ENCODE measurements at regions not wholly inside any gene's neighbourhood (a gene's known extent, or its start where the extent isn't known, plus 50 kb on each side); places are given as distances from the start of the nearest gene placed in this dataset.

GRCh38 chr3:152094406-152094805, 174.3 kb upstream of the MBNL1 start:
- Histone ChIP-seq H3K27me3 (ENCODE audit: insufficient read depth) (no peaks in the 10 kb centered on the region), H3K4me2 (no peak overlapping the region), H3K4me3 (ENCODE audit: low read depth in 2 of 2, low read length in 1 of 2) (no peak overlapping the region), H3K27ac (ENCODE audit: low read depth in 2 of 2, low read length in 1 of 2) (no peak overlapping the region), H3K9ac (no peak overlapping the region), H3K36me3 (replicated peaks in 1 of 2; ENCODE audit: control insufficient read depth in 1 of 2, insufficient read depth in 2 of 2, low read length in 1 of 2) (peaks cover 0 to 5% of the 10 kb centered on the region in 2 experiments), H3K9me2 (no peaks in the 10 kb centered on the region), H2AFZ (ENCODE audit: low read depth) (no peak overlapping the region), H3F3A (replicated peaks; ENCODE audit: insufficient read depth) (no peaks in the 10 kb centered on the region), H4K20me1 (ENCODE audit: insufficient read depth) (no peaks in the 10 kb centered on the region), H3K9me3 (peaks cover 17% of the 10 kb centered on the region; the same call in 1 of the 2 replicates), H3K79me2 (ENCODE audit: insufficient read depth) (no peaks in the 10 kb centered on the region), H3K4me1 (ENCODE audit: control insufficient read depth in 1 of 2, insufficient read depth in 2 of 2, low read depth in 1 of 2, low read length in 1 of 2) (no peaks in the 10 kb centered on the region)
- TF ChIP-seq TCF12 (IDR thresholded peaks at IDR 0.05) (peak; percentile 32; the same call in 1 of the 2 replicates), USF1 (IDR thresholded peaks at IDR 0.05; ENCODE audit: borderline replicate concordance, low read depth) (no peak)
- POLR2A ChIA-PET, result no interaction called here
- DNase-seq, result no peak
- CTCF ChIA-PET, result no interaction called here

- Histone ChIP-seq H3K27me3 (ENCODE audit: insufficient read depth) (no peaks in the 10 kb centered on the region), H3K27ac (ENCODE audit: low read depth in 2 of 2, low read length in 1 of 2) (no peak overlapping the region), H3F3A (replicated peaks; ENCODE audit: insufficient read depth) (no peaks in the 10 kb centered on the region), H3K36me3 (replicated peaks in 1 of 2; ENCODE audit: control insufficient read depth in 1 of 2, insufficient read depth in 2 of 2, low read length in 1 of 2) (peaks cover 0 to 5% of the 10 kb centered on the region in 2 experiments), H3K9me3 (peaks cover 17% of the 10 kb centered on the region; the same call in 1 of the 2 replicates), H3K4me3 (ENCODE audit: low read depth in 2 of 2, low read length in 1 of 2) (no peak overlapping the region), H3K9ac (no peak overlapping the region), H3K4me1 (ENCODE audit: control insufficient read depth in 1 of 2, insufficient read depth in 2 of 2, low read depth in 1 of 2, low read length in 1 of 2) (no peaks in the 10 kb centered on the region), H3K4me2 (no peak overlapping the region), H4K20me1 (ENCODE audit: insufficient read depth) (no peaks in the 10 kb centered on the region), H2AFZ (ENCODE audit: low read depth) (no peak overlapping the region), H3K9me2 (no peaks in the 10 kb centered on the region), H3K79me2 (ENCODE audit: insufficient read depth) (no peaks in the 10 kb centered on the region)
- no peak for DNase-seq
- no peak for TF ChIP-seq TCF12 (IDR thresholded peaks at IDR 0.05)
- TF ChIP-seq TAF1 (IDR thresholded peaks at IDR 0.05; ENCODE audit: borderline replicate concordance, low read depth, low read length), result no peak
- no peak for TF ChIP-seq ZBTB33 (IDR thresholded peaks at IDR 0.05; ENCODE audit: borderline replicate concordance, low read depth)
- ChIA-PET POLR2A (no interaction called here), CTCF (interaction anchor here (1.0 kb wide), 1 partner anchor 909 kb away, joined by 3 read pairs; no protein-coding TSS in a partner anchor)
Measured at GRCh38 chr3:152095472-152095871, 173.3 kb upstream of the MBNL1 start.

- TF ChIP-seq MXI1 (IDR thresholded peaks at IDR 0.05; ENCODE audit: low read depth, low read length) (no peak), CHD2 (IDR thresholded peaks at IDR 0.05; ENCODE audit: low read length, partially characterized antibody) (no peak), POLR2AphosphoS5 (IDR thresholded peaks at IDR 0.05; ENCODE audit: low read depth, low read length) (no peak), TCF12 (IDR thresholded peaks at IDR 0.05) (no peak), TAF1 (IDR thresholded peaks at IDR 0.05; ENCODE audit: borderline replicate concordance, low read depth, low read length) (no peak), ELF1 (IDR thresholded peaks at IDR 0.05) (no peak), JUND (IDR thresholded peaks at IDR 0.05) (no peak), GATA2 (CRISPR knock-in tag; IDR thresholded peaks at IDR 0.05) (no peak), SMC3 (IDR thresholded peaks at IDR 0.05; ENCODE audit: low read depth, low read length) (no peak), TEAD4 (IDR thresholded peaks at IDR 0.05; ENCODE audit: borderline replicate concordance, insufficient read depth) (no peak), YY1 (IDR thresholded peaks at IDR 0.05; ENCODE audit: low read depth) (no peak), NFIC (IDR thresholded peaks at IDR 0.05; ENCODE audit: borderline replicate concordance) (no peak), RAD21 (IDR thresholded peaks at IDR 0.05; ENCODE audit: low read length) (no peak), USF2 (IDR thresholded peaks at IDR 0.05; ENCODE audit: borderline replicate concordance, low read depth, low read length) (no peak)
- Histone ChIP-seq H3K4me1 (ENCODE audit: control insufficient read depth in 1 of 2, insufficient read depth in 2 of 2, low read depth in 1 of 2, low read length in 1 of 2) (no peaks in the 10 kb centered on the region), H3K4me3 (ENCODE audit: low read depth in 2 of 2, low read length in 1 of 2) (no peak overlapping the region), H3K79me2 (ENCODE audit: insufficient read depth) (no peaks in the 10 kb centered on the region), H3K4me2 (no peak overlapping the region), H3F3A (replicated peaks; ENCODE audit: insufficient read depth) (no peaks in the 10 kb centered on the region), H3K9me3 (peaks cover 17% of the 10 kb centered on the region; the same call in 1 of the 2 replicates), H2AFZ (ENCODE audit: low read depth) (no peak overlapping the region), H3K9me2 (no peaks in the 10 kb centered on the region), H3K27ac (ENCODE audit: low read depth in 2 of 2, low read length in 1 of 2) (no peak overlapping the region), H4K20me1 (ENCODE audit: insufficient read depth) (no peaks in the 10 kb centered on the region), H3K36me3 (replicated peaks in 1 of 2; ENCODE audit: control insufficient read depth in 1 of 2, insufficient read depth in 2 of 2, low read length in 1 of 2) (peaks cover 0 to 5% of the 10 kb centered on the region in 2 experiments), H3K27me3 (ENCODE audit: insufficient read depth) (no peaks in the 10 kb centered on the region), H3K9ac (no peak overlapping the region)
- CTCF ChIA-PET, result interaction anchor here (1.0 kb wide), 1 partner anchor 908 kb away, joined by 3 read pairs; no protein-coding TSS in a partner anchor
- 60% methylated on average over 5 of the region's 5 CpGs for WGBS (ENCODE audit: low lambda C conversion rate)
- POLR2A ChIA-PET, result no interaction called here
- no peak for DNase-seq
Measured at GRCh38 chr3:152096280-152096906, 172.3 kb upstream of the MBNL1 start.
